Sigmoid colon (tissue), 4 donors: ENCODE measurements at regions not wholly inside any gene's neighbourhood (a gene's known extent, or its start where the extent isn't known, plus 50 kb on each side); places are given as distances from the start of the nearest gene placed in this dataset.

ENCODE experiments used
- CTCF ChIP-seq, 4 experiments: fragments of 450-650 bp in 3 of 4; fragments of 200-600 bp in 1 of 4; IDR thresholded peaks; one replicate each; pipeline ENCODE4 v1.5.1; 2016 to 2019; ENCODE audit warnings: antibody characterized with exemption in 4 of 4, mild to moderate bottlenecking in 3 of 4, moderate library complexity in 2 of 4
- POLR2AphosphoS5 ChIP-seq, 4 donors: sonication (generic); formaldehyde crosslinking; IDR thresholded peaks; one replicate each; pipeline ENCODE4 v1.6.1; 2017; ENCODE audit warnings: antibody characterized with exemption in 4 of 4

- TF ChIP-seq CTCF (IDR thresholded peaks at IDR 0.05) (no peak), POLR2AphosphoS5 (IDR thresholded peaks at IDR 0.05) (no peak)
Observed at GRCh38 chr1:193463326-193463932, 277.0 kb upstream of the B3GALT2 start.
